ENCODE measurements at regions not wholly inside any gene's neighbourhood (a gene's known extent, or its start where the extent isn't known, plus 50 kb on each side); places are given as distances from the start of the nearest gene placed in this dataset.

- Histone ChIP-seq H3F3A (ENCODE audit: insufficient read depth) (no peaks in the 10 kb centered on the region), H3K4me3 (no peak overlapping the region), H3K79me2 (ENCODE audit: insufficient read depth) (no peaks in the 10 kb centered on the region), H3K9ac (no peak overlapping the region), H2AFZ (no peak overlapping the region), H3K4me1 (ENCODE audit: insufficient read depth) (no peaks in the 10 kb centered on the region), H3K36me3 (ENCODE audit: low read depth) (no peaks in the 10 kb centered on the region), H3K27ac (no peak overlapping the region), H3K4me2 (ENCODE audit: unreplicated experiment) (no peak overlapping the region), H3K9me3 (ENCODE audit: low read depth) (no peaks in the 10 kb centered on the region), H3K9me2 (ENCODE audit: insufficient read depth) (no peaks in the 10 kb centered on the region), H3K27me3 (replicated peaks; ENCODE audit: insufficient read depth) (no peaks in the 10 kb centered on the region), H4K20me1 (ENCODE audit: insufficient read depth) (no peaks in the 10 kb centered on the region)
- TF ChIP-seq EZH2 (IDR thresholded peaks at IDR 0.05; ENCODE audit: insufficient read depth, poor library complexity, severe bottlenecking) (no peak), EZH2phosphoT487 (IDR thresholded peaks at IDR 0.05; ENCODE audit: insufficient read depth, low read depth) (no peak)
- in situ Hi-C loops (cut with MboI) = loop anchor here (25.0 kb wide), 2 partner anchors 522 to 603 kb away; no protein-coding TSS in a partner anchor
- DNase-seq = no peak
These were observed 262.7 kb downstream of the SPRY1 start for GRCh38 chr4:123659262-123659661.

- no peak for TF ChIP-seq EZH2phosphoT487 (IDR thresholded peaks at IDR 0.05; ENCODE audit: insufficient read depth, low read depth)
- no peak for TF ChIP-seq EZH2 (IDR thresholded peaks at IDR 0.05; ENCODE audit: insufficient read depth, poor library complexity, severe bottlenecking)
- H3K9me2 ChIP-seq (ENCODE audit: insufficient read depth) = no peaks in the 10 kb centered on the region
- no peak overlapping the region for H3K9ac ChIP-seq
- 83 to 97% methylated on average over 1 of the region's 1 CpG for WGBS, 2 experiments (ENCODE audit: low coverage in 1 of 2, low lambda C conversion rate in 2 of 2, missing lambda C conversion rate in 2 of 2)
- H3K4me2 ChIP-seq (ENCODE audit: unreplicated experiment) = no peak overlapping the region
- no peak for DNase-seq
- H3F3A ChIP-seq (ENCODE audit: insufficient read depth) = no peaks in the 10 kb centered on the region
- H3K4me3 ChIP-seq = no peak overlapping the region
- no peak overlapping the region for H2AFZ ChIP-seq
- in situ Hi-C loops (cut with MboI) = loop anchor here (10.0 to 25.0 kb wide), 3 partner anchors 265 to 603 kb away; partner anchors contain the start of gene SPRY1
- H3K27me3 ChIP-seq (replicated peaks; ENCODE audit: insufficient read depth) = no peaks in the 10 kb centered on the region
- no peaks in the 10 kb centered on the region for H3K36me3 ChIP-seq (ENCODE audit: low read depth)
- no peak overlapping the region for H3K27ac ChIP-seq
- no peaks in the 10 kb centered on the region for H3K9me3 ChIP-seq (ENCODE audit: low read depth)
- H3K79me2 ChIP-seq (ENCODE audit: insufficient read depth) = no peaks in the 10 kb centered on the region
- H4K20me1 ChIP-seq (ENCODE audit: insufficient read depth) = no peaks in the 10 kb centered on the region
- no peaks in the 10 kb centered on the region for H3K4me1 ChIP-seq (ENCODE audit: insufficient read depth)
These were observed 263.1 kb downstream of the SPRY1 start for GRCh38 chr4:123659730-123660129.

- H3K4me1 ChIP-seq (ENCODE audit: insufficient read depth) = no peaks in the 10 kb centered on the region
- no peaks in the 10 kb centered on the region for H3K9me3 ChIP-seq (ENCODE audit: low read depth)
- H3K79me2 ChIP-seq (ENCODE audit: insufficient read depth) = no peaks in the 10 kb centered on the region
- no peak overlapping the region for H3K4me3 ChIP-seq
- no peak overlapping the region for H3K9ac ChIP-seq
- H3K36me3 ChIP-seq (ENCODE audit: low read depth) = no peaks in the 10 kb centered on the region
- DNase-seq = peak; percentile 36
- in situ Hi-C loops (cut with MboI) = loop anchor here (10.0 to 25.0 kb wide), 3 partner anchors 266 to 601 kb away; partner anchors contain the start of gene SPRY1
- H3K27me3 ChIP-seq (replicated peaks; ENCODE audit: insufficient read depth) = no peaks in the 10 kb centered on the region
- no peaks in the 10 kb centered on the region for H3F3A ChIP-seq (ENCODE audit: insufficient read depth)
- H3K27ac ChIP-seq = no peak overlapping the region
- no peak overlapping the region for H3K4me2 ChIP-seq (ENCODE audit: unreplicated experiment)
- TF ChIP-seq EZH2 (IDR thresholded peaks at IDR 0.05; ENCODE audit: insufficient read depth, poor library complexity, severe bottlenecking) = no peak
- TF ChIP-seq EZH2phosphoT487 (IDR thresholded peaks at IDR 0.05; ENCODE audit: insufficient read depth, low read depth) = no peak
- no peak overlapping the region for H2AFZ ChIP-seq
- no peaks in the 10 kb centered on the region for H4K20me1 ChIP-seq (ENCODE audit: insufficient read depth)
- H3K9me2 ChIP-seq (ENCODE audit: insufficient read depth) = no peaks in the 10 kb centered on the region
These were observed 264.6 kb downstream of the SPRY1 start for GRCh38 chr4:123661080-123661737.

GRCh38 chr4:123662827-123663226, 266.2 kb downstream of the SPRY1 start:
- Histone ChIP-seq H2AFZ (no peak overlapping the region), H3K27ac (no peak overlapping the region), H3K36me3 (ENCODE audit: low read depth) (no peaks in the 10 kb centered on the region), H3F3A (ENCODE audit: insufficient read depth) (peaks cover 13% of the 10 kb centered on the region), H3K9me3 (ENCODE audit: low read depth) (no peaks in the 10 kb centered on the region), H3K4me1 (ENCODE audit: insufficient read depth) (peaks cover 6% of the 10 kb centered on the region), H3K4me2 (ENCODE audit: unreplicated experiment) (no peak overlapping the region), H3K9me2 (ENCODE audit: insufficient read depth) (no peaks in the 10 kb centered on the region), H4K20me1 (ENCODE audit: insufficient read depth) (no peaks in the 10 kb centered on the region), H3K9ac (no peak overlapping the region), H3K4me3 (no peak overlapping the region), H3K27me3 (replicated peaks; ENCODE audit: insufficient read depth) (no peaks in the 10 kb centered on the region), H3K79me2 (ENCODE audit: insufficient read depth) (no peaks in the 10 kb centered on the region)
- in situ Hi-C loops (cut with MboI) = loop anchor here (10.0 to 25.0 kb wide), 3 partner anchors 268 to 599 kb away; partner anchors contain the start of gene SPRY1
- no peak for TF ChIP-seq EZH2phosphoT487 (IDR thresholded peaks at IDR 0.05; ENCODE audit: insufficient read depth, low read depth)
- no peak for TF ChIP-seq EZH2 (IDR thresholded peaks at IDR 0.05; ENCODE audit: insufficient read depth, poor library complexity, severe bottlenecking)
- no peak for DNase-seq

- Histone ChIP-seq H3K4me3 (no peak overlapping the region), H3K27ac (no peak overlapping the region), H3K4me2 (ENCODE audit: unreplicated experiment) (no peak overlapping the region), H3K9ac (no peak overlapping the region), H3K9me3 (ENCODE audit: low read depth) (no peaks in the 10 kb centered on the region), H3K79me2 (ENCODE audit: insufficient read depth) (no peaks in the 10 kb centered on the region), H3K36me3 (ENCODE audit: low read depth) (no peaks in the 10 kb centered on the region), H3K9me2 (ENCODE audit: insufficient read depth) (no peaks in the 10 kb centered on the region), H3K4me1 (ENCODE audit: insufficient read depth) (peaks cover 6% of the 10 kb centered on the region), H3K27me3 (replicated peaks; ENCODE audit: insufficient read depth) (no peaks in the 10 kb centered on the region), H4K20me1 (ENCODE audit: insufficient read depth) (no peaks in the 10 kb centered on the region), H3F3A (ENCODE audit: insufficient read depth) (peaks cover 20% of the 10 kb centered on the region), H2AFZ (no peak overlapping the region)
- no peak for TF ChIP-seq EZH2phosphoT487 (IDR thresholded peaks at IDR 0.05; ENCODE audit: insufficient read depth, low read depth)
- no peak for TF ChIP-seq EZH2 (IDR thresholded peaks at IDR 0.05; ENCODE audit: insufficient read depth, poor library complexity, severe bottlenecking)
- no peak for DNase-seq
- WGBS, 2 experiments (ENCODE audit: low coverage in 1 of 2, low lambda C conversion rate in 2 of 2, missing lambda C conversion rate in 2 of 2) = 95 to 99% methylated on average over 5 of the region's 5 CpGs
- in situ Hi-C loops (cut with MboI) = loop anchor here (10.0 to 25.0 kb wide), 3 partner anchors 272 to 596 kb away; partner anchors contain the start of gene SPRY1
These were observed 269.9 kb downstream of the SPRY1 start for GRCh38 chr4:123666486-123666885.
